Activated CD4-positive, alpha-beta T cell treated with anti-CD3 and anti-CD28 coated beads, Interleukin-2, amount 10 ng/mL, durations not matched to agents 7 days and 5 days (primary cell): ENCODE measurements at regions not wholly inside any gene's neighbourhood (a gene's known extent, or its start where the extent isn't known, plus 50 kb on each side); places are given as distances from the start of the nearest gene placed in this dataset.

Source experiments
- CTCF ChIA-PET: fragments of 350-600 bp; sonication (Branson Sonifier 250); formaldehyde crosslinking; loops from one replicate; lab custom pipeline; 2021; ENCODE audit warnings: antibody characterized with exemption; lab: Charles Lee
- POLR2A ChIA-PET: fragments of 350-600 bp; sonication (Branson Sonifier 250); formaldehyde crosslinking; loops from one replicate; lab custom pipeline; 2021; ENCODE audit warnings: antibody characterized with exemption; lab: Charles Lee
- DNase-seq: peaks from one replicate; pipeline ENCODE4 v3.0.0-alpha.2; 2020
- H3K27ac Mint-ChIP-seq: one replicate; pipeline ENCODE4 v1.8.0; 2021; ENCODE audit warnings: mild to moderate bottlenecking, moderate library complexity, mixed read lengths
- H3K27me3 Mint-ChIP-seq: one replicate; pipeline ENCODE4 v1.8.0; 2021; ENCODE audit warnings: mixed read lengths
- H3K36me3 Mint-ChIP-seq: one replicate; pipeline ENCODE4 v1.8.0; 2021; ENCODE audit warnings: low read depth, mixed read lengths
- H3K4me1 Mint-ChIP-seq: one replicate; pipeline ENCODE4 v1.8.0; 2021; ENCODE audit warnings: mixed read lengths
- H3K4me3 Mint-ChIP-seq: one replicate; pipeline ENCODE4 v1.8.0; 2021; ENCODE audit warnings: mild to moderate bottlenecking, moderate library complexity, mixed read lengths
- H3K9me3 Mint-ChIP-seq: one replicate; pipeline ENCODE4 v1.8.0; 2021; ENCODE audit warnings: mixed read lengths

GRCh38 chr16:6111390-6111789 is 1013.8 kb upstream of the EEF2KMT start:
- no peak overlapping the region for H3K4me3 Mint-ChIP-seq
- no peak for DNase-seq
- H3K27ac Mint-ChIP-seq, result no peak overlapping the region
- no peaks in the 10 kb centered on the region for H3K4me1 Mint-ChIP-seq
- CTCF ChIA-PET, result no interaction called here
- no peaks in the 10 kb centered on the region for H3K27me3 Mint-ChIP-seq
- H3K9me3 Mint-ChIP-seq, result peaks cover 2% of the 10 kb centered on the region
- H3K36me3 Mint-ChIP-seq, result no peaks in the 10 kb centered on the region
- POLR2A ChIA-PET, result no interaction called here

- no peaks in the 10 kb centered on the region for H3K27me3 Mint-ChIP-seq
Measured at GRCh38 chr16:6110346-6110745, 1012.8 kb upstream of the EEF2KMT start.

GRCh38 chr16:6106061-6106460 is 1008.5 kb upstream of the EEF2KMT start:
- H3K27ac Mint-ChIP-seq, result no peak overlapping the region
- DNase-seq, result no peak
- POLR2A ChIA-PET, result no interaction called here
- no peaks in the 10 kb centered on the region for H3K36me3 Mint-ChIP-seq
- CTCF ChIA-PET, result no interaction called here
- H3K4me3 Mint-ChIP-seq, result no peak overlapping the region
- no peaks in the 10 kb centered on the region for H3K27me3 Mint-ChIP-seq
- H3K9me3 Mint-ChIP-seq, result no peaks in the 10 kb centered on the region
- no peaks in the 10 kb centered on the region for H3K4me1 Mint-ChIP-seq

More at GRCh38 chr16:6110346-6110745, 1012.8 kb upstream of the EEF2KMT start:
- no peaks in the 10 kb centered on the region for H3K4me1 Mint-ChIP-seq
- H3K36me3 Mint-ChIP-seq, result no peaks in the 10 kb centered on the region
- ChIA-PET POLR2A (no interaction called here), CTCF (no interaction called here)
- no peak overlapping the region for H3K4me3 Mint-ChIP-seq
- no peak for DNase-seq
- peaks cover 2% of the 10 kb centered on the region for H3K9me3 Mint-ChIP-seq
- H3K27ac Mint-ChIP-seq, result no peak overlapping the region

GRCh38 chr16:6105115-6105514 is 1007.5 kb upstream of the EEF2KMT start:
- Mint-ChIP-seq H3K4me1 (no peaks in the 10 kb centered on the region), H3K36me3 (no peaks in the 10 kb centered on the region), H3K27me3 (no peaks in the 10 kb centered on the region), H3K4me3 (no peak overlapping the region), H3K27ac (no peak overlapping the region), H3K9me3 (no peaks in the 10 kb centered on the region)
- CTCF ChIA-PET, result no interaction called here
- DNase-seq, result no peak
- POLR2A ChIA-PET, result no interaction called here

GRCh38 chr16:6104428-6104827 is 1006.8 kb upstream of the EEF2KMT start:
- CTCF ChIA-PET, result no interaction called here
- Mint-ChIP-seq H3K4me1 (no peaks in the 10 kb centered on the region), H3K27ac (no peak overlapping the region), H3K27me3 (no peaks in the 10 kb centered on the region), H3K36me3 (no peaks in the 10 kb centered on the region), H3K4me3 (no peak overlapping the region), H3K9me3 (no peaks in the 10 kb centered on the region)
- DNase-seq, result no peak
- POLR2A ChIA-PET, result no interaction called here

- no peak for DNase-seq
- no peaks in the 10 kb centered on the region for H3K4me1 Mint-ChIP-seq
- no peaks in the 10 kb centered on the region for H3K36me3 Mint-ChIP-seq
- CTCF ChIA-PET, result no interaction called here
- H3K9me3 Mint-ChIP-seq, result no peaks in the 10 kb centered on the region
- POLR2A ChIA-PET, result no interaction called here
- H3K27ac Mint-ChIP-seq, result no peak overlapping the region
- H3K4me3 Mint-ChIP-seq, result no peak overlapping the region
- no peaks in the 10 kb centered on the region for H3K27me3 Mint-ChIP-seq
Measured at GRCh38 chr16:6103561-6103960, 1006.0 kb upstream of the EEF2KMT start.

GRCh38 chr16:6099102-6099501 is 1001.5 kb upstream of the EEF2KMT start:
- no peak overlapping the region for H3K4me3 Mint-ChIP-seq
- H3K27ac Mint-ChIP-seq, result no peak overlapping the region
- H3K9me3 Mint-ChIP-seq, result peaks cover 9% of the 10 kb centered on the region
- H3K4me1 Mint-ChIP-seq, result no peaks in the 10 kb centered on the region
- H3K27me3 Mint-ChIP-seq, result no peaks in the 10 kb centered on the region
- no peak for DNase-seq
- POLR2A ChIA-PET, result no interaction called here
- CTCF ChIA-PET, result no interaction called here
- no peaks in the 10 kb centered on the region for H3K36me3 Mint-ChIP-seq

GRCh38 chr16:6096931-6097670 is 999.5 kb upstream of the EEF2KMT start:
- ChIA-PET CTCF (no interaction called here), POLR2A (no interaction called here)
- no peak for DNase-seq
- Mint-ChIP-seq H3K4me1 (no peaks in the 10 kb centered on the region), H3K27ac (no peak overlapping the region), H3K4me3 (no peak overlapping the region), H3K9me3 (peaks cover 9% of the 10 kb centered on the region), H3K36me3 (no peaks in the 10 kb centered on the region), H3K27me3 (no peaks in the 10 kb centered on the region)

- H3K4me3 Mint-ChIP-seq, result no peak overlapping the region
- CTCF ChIA-PET, result no interaction called here
- no peak for DNase-seq
Measured at GRCh38 chr16:6095414-6095813, 997.8 kb upstream of the EEF2KMT start.

GRCh38 chr16:6091021-6091420 is 993.4 kb upstream of the EEF2KMT start:
- Mint-ChIP-seq H3K27ac (no peak overlapping the region), H3K4me1 (no peaks in the 10 kb centered on the region), H3K27me3 (no peaks in the 10 kb centered on the region), H3K36me3 (no peaks in the 10 kb centered on the region), H3K4me3 (no peak overlapping the region), H3K9me3 (peaks cover 18% of the 10 kb centered on the region)
- CTCF ChIA-PET, result no interaction called here
- POLR2A ChIA-PET, result no interaction called here
- DNase-seq, result no peak

More at GRCh38 chr16:6095414-6095813, 997.8 kb upstream of the EEF2KMT start:
- no peak overlapping the region for H3K27ac Mint-ChIP-seq
- no peaks in the 10 kb centered on the region for H3K4me1 Mint-ChIP-seq
- POLR2A ChIA-PET, result no interaction called here
- no peaks in the 10 kb centered on the region for H3K36me3 Mint-ChIP-seq
- H3K27me3 Mint-ChIP-seq, result no peaks in the 10 kb centered on the region
- H3K9me3 Mint-ChIP-seq, result peaks cover 18% of the 10 kb centered on the region

GRCh38 chr16:6081320-6081976 is 983.9 kb upstream of the EEF2KMT start:
- peak; percentile 19 for DNase-seq
- ChIA-PET POLR2A (no interaction called here), CTCF (no interaction called here)
- Mint-ChIP-seq H3K27me3 (no peaks in the 10 kb centered on the region), H3K27ac (no peak overlapping the region), H3K36me3 (no peaks in the 10 kb centered on the region), H3K4me1 (no peaks in the 10 kb centered on the region), H3K4me3 (no peak overlapping the region), H3K9me3 (peaks cover 3% of the 10 kb centered on the region)

GRCh38 chr16:6076631-6077030 is 979.0 kb upstream of the EEF2KMT start:
- no peak for DNase-seq
- CTCF ChIA-PET, result no interaction called here
- Mint-ChIP-seq H3K27me3 (no peaks in the 10 kb centered on the region), H3K9me3 (peaks cover 1% of the 10 kb centered on the region), H3K4me1 (no peaks in the 10 kb centered on the region), H3K4me3 (no peak overlapping the region), H3K36me3 (no peaks in the 10 kb centered on the region), H3K27ac (no peak overlapping the region)
- POLR2A ChIA-PET, result no interaction called here

GRCh38 chr16:6068063-6068462 is 970.5 kb upstream of the EEF2KMT start:
- Mint-ChIP-seq H3K4me1 (no peaks in the 10 kb centered on the region), H3K9me3 (peaks cover 6% of the 10 kb centered on the region), H3K36me3 (no peaks in the 10 kb centered on the region), H3K27ac (no peak overlapping the region), H3K4me3 (no peak overlapping the region), H3K27me3 (no peaks in the 10 kb centered on the region)
- ChIA-PET CTCF (no interaction called here), POLR2A (no interaction called here)
- DNase-seq, result no peak

GRCh38 chr16:6066652-6067051 is 969.1 kb upstream of the EEF2KMT start:
- no peaks in the 10 kb centered on the region for H3K27me3 Mint-ChIP-seq
- H3K27ac Mint-ChIP-seq, result no peak overlapping the region
- ChIA-PET POLR2A (no interaction called here), CTCF (no interaction called here)
- peaks cover 5% of the 10 kb centered on the region for H3K9me3 Mint-ChIP-seq
- no peaks in the 10 kb centered on the region for H3K36me3 Mint-ChIP-seq
- H3K4me3 Mint-ChIP-seq, result no peak overlapping the region
- H3K4me1 Mint-ChIP-seq, result no peaks in the 10 kb centered on the region
- DNase-seq, result no peak
